Stimulated activated CD4-positive, alpha-beta T cell treated with anti-CD3 and anti-CD28 coated beads, Interleukin-15, amount 100 ng/mL, for 24 hours (primary cell): ENCODE measurements at regions not wholly inside any gene's neighbourhood (a gene's known extent, or its start where the extent isn't known, plus 50 kb on each side); places are given as distances from the start of the nearest gene placed in this dataset.
A peak's percentile ranks its signal among the peaks of the same experiment; 100 is the strongest.
"Not testable (repeated sequence)": the region's sequence is repeated elsewhere in the genome, so short reads cannot be mapped to it uniquely, and the experiment has no call there.

Experiments
- DNase-seq: peaks from one replicate; pipeline ENCODE4 v3.0.0-alpha.2; 2020

GRCh38 chr21:15442743-15443469 is 286.9 kb upstream of the USP25 start:
- DNase-seq: no peak

- DNase-seq: no peak
Observed at GRCh38 chr21:15443740-15444117, 286.1 kb upstream of the USP25 start.

- no peak for DNase-seq
Observed at GRCh38 chr21:15444118-15444960, 285.4 kb upstream of the USP25 start.

GRCh38 chr21:15445327-15445726 is 284.5 kb upstream of the USP25 start:
- no peak for DNase-seq

GRCh38 chr21:15446223-15446622 is 283.6 kb upstream of the USP25 start:
- no peak for DNase-seq

GRCh38 chr21:15449556-15449955 is 280.2 kb upstream of the USP25 start:
- no peak for DNase-seq

GRCh38 chr21:15453261-15453660 is 276.5 kb upstream of the USP25 start:
- no peak for DNase-seq

- DNase-seq: not testable (repeated sequence)
Observed at GRCh38 chr21:15453785-15454184, 276.0 kb upstream of the USP25 start.

GRCh38 chr21:15454931-15455330 is 274.9 kb upstream of the USP25 start:
- DNase-seq: not testable (repeated sequence)

GRCh38 chr21:15455819-15456462 is 273.8 kb upstream of the USP25 start:
- DNase-seq: no peak

GRCh38 chr21:15457965-15458364 is 271.8 kb upstream of the USP25 start:
- no peak for DNase-seq

- no peak for DNase-seq
Observed at GRCh38 chr21:15462092-15462491, 267.7 kb upstream of the USP25 start.

- DNase-seq: no peak
Observed at GRCh38 chr21:15466329-15466728, 263.5 kb upstream of the USP25 start.

GRCh38 chr21:15468368-15468767 is 261.4 kb upstream of the USP25 start:
- no peak for DNase-seq

- no peak for DNase-seq
Observed at GRCh38 chr21:15472108-15473040, 257.4 kb upstream of the USP25 start.

GRCh38 chr21:15477773-15478172 is 252.0 kb upstream of the USP25 start:
- not testable (repeated sequence) for DNase-seq

- peak; percentile 43 for DNase-seq
Observed at GRCh38 chr21:15480160-15480559, 249.6 kb upstream of the USP25 start.

GRCh38 chr21:15483138-15483780 is 246.5 kb upstream of the USP25 start:
- peak; percentile 85 for DNase-seq

GRCh38 chr21:15486460-15487195 is 243.2 kb upstream of the USP25 start:
- DNase-seq: no peak

- DNase-seq: no peak
Observed at GRCh38 chr21:15487196-15487550, 242.6 kb upstream of the USP25 start.

GRCh38 chr21:15491100-15491499 is 238.7 kb upstream of the USP25 start:
- no peak for DNase-seq
